Epidermal melanocyte (primary cell): ENCODE measurements at regions not wholly inside any gene's neighbourhood (a gene's known extent, or its start where the extent isn't known, plus 50 kb on each side); places are given as distances from the start of the nearest gene placed in this dataset.

Experiments used
- DNase-seq: peaks from one replicate; pipeline ENCODE4 v3.0.0; 2011; ENCODE audit warnings: low spot score; ENCODE audit not compliant: insufficient read length

GRCh38 chr14:38107216-38107631, 100.5 kb upstream of the SSTR1 start:
- no peak for DNase-seq

- DNase-seq: no peak
Measured at GRCh38 chr14:38108681-38109080, 99.0 kb upstream of the SSTR1 start.

DNA sequence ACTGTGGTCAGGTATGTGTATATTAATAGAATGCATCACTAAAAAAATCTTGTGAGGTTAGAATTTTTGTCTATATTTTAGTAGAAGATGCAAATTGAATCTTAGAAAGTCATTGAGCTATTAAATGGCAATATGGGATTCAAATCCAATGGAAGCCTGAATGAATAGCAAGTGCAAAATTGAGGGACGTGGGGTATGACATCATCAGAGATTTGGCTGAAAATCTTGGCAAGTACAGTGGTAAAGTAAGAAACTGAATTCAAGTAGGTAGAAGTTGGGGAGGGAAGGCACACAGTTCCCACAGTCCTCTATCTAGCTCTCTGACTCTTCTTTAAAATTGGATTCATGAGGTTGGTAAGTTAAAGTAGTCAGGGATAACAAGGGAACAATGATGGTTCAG, 97.4 kb upstream of the SSTR1 start:
- no peak for DNase-seq

DNA sequence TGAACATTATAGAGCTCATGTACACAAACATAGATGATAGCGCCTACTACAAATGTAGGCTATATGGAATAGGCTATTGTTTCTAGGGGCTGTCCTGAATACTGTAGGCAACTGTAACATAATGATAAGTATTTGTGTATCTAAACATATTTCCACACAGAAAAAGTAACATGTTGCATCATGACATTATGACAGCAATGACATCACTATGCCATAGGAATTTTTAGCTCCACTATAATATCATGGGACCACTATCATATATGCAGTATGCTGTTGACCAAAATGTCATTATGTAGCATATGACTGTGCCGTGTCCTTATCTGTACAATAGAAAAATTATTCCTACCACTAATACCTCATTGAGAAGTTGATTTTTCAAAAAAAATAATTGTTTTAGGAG, 96.7 kb upstream of the SSTR1 start:
- no peak for DNase-seq

GRCh38 chr14:38113546-38113945, 94.2 kb upstream of the SSTR1 start:
- DNase-seq: no peak

DNA sequence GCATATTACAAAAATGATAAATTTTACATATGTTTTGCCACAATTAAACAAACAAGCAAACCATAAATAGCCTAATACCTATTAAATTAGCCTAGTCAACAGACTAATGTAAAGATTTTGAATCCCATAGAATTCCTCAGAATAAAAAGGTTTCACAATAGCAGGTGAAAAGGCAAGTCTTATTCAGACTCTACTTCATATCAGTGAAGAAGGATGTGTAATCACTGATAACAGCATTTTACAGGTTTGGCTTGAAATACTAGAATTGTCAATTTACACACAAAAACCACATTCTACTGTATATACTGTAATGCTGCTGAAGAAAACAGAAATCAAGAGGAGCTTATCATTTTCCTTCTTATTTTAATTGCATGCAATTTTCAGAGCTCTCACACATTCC, 90.8 kb upstream of the SSTR1 start:
- DNase-seq: no peak

DNA sequence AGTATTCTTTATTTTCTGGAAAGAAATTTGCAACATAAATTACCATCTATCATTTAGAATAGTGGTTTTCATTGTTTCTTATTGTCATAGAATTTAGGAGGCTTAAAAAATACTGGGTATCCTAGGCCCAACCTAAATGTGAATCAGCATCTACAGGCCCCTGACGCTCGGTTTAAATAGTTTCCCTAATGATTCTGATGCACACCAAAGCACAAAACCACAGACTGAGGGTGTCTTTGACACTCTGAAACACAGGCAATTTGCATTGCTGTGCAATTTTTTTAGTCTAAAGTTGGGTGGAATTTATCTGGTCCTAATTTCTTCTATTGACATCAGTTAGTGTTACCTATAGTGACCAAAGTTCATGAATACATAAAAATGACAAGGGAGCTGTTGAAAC, 87.6 kb upstream of the SSTR1 start:
- DNase-seq: no peak

DNA sequence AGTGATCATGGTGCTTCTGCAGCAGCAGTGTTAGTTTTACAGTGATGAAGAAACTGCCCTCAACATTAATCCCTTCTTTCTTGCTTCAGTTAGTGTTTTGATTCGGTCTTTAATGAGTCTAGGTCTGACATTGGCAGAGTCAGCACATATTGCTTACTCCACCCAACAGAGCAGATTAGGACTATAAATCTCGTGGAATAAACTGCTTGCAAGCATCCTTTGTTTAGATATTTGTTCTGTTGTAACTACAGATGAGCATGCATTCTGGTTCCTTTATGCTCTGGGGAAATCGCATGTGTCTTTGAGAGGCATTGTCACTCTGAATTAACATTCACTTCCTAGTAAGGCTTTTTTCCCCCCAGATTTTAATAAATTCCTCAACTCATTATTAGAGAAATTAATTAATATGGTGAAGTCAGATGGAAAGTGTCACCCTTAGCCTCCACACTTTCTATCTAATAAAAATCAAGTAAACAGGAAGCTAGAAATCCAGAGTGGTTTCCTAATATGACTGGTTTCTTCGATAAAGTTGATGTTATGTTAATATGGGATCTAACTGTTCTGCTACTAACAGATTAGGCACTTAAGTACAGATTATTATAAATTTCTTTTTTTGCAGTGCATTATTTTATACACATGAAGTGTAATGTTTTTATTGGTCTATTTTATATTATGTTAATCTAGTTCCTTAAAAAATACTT, 86.2 kb upstream of the SSTR1 start:
- no peak for DNase-seq

GRCh38 chr14:38122241-38122640, 85.5 kb upstream of the SSTR1 start:
- no peak for DNase-seq

DNA sequence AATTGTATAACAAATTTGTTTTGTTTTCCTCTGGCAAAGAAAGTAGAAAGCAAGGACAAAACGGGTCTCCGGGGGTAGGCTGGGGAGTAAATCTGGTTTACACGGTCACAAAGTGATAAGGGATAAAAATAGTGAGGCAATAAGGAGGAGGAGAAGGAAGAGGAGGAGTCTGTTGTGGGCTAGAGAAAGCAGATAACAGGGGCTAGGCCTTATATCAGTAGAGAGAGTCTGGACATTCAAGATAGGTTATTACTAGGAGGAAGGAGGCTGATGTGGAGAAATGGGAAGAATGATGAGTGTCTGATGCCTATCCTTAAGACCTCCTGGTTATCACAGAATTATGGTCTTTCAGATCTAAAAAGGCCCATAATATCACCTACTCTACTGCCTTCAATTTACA, 83.2 kb upstream of the SSTR1 start:
- DNase-seq: no peak

- DNase-seq: no peak
Measured at GRCh38 chr14:38125481-38126037, 82.1 kb upstream of the SSTR1 start.

- DNase-seq: no peak
Measured at GRCh38 chr14:38127356-38127755, 80.3 kb upstream of the SSTR1 start.

DNA sequence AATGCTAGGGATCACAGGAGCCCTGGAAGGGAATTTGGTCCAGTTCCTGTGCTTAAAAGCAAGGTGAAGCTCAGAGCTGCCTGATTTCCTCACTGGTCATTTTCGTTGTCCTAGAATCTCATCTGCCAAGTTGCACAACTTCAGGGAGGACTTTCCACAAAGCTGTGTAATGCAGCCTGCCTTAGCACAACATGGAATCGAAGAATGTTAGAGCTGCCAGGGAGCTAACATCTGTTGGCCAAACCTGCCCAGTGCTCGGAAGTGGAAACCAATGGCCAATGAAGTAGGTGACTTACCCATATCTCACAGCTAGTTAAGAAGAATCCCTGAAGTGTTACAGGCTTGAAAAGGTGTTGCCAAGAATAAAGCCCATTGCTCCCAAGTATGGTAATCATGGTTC, 79.9 kb upstream of the SSTR1 start:
- DNase-seq: no peak

- DNase-seq: no peak
Measured at GRCh38 chr14:38128640-38129039, 79.1 kb upstream of the SSTR1 start.

GRCh38 chr14:38129192-38129591, 78.5 kb upstream of the SSTR1 start:
- DNase-seq: no peak

DNA sequence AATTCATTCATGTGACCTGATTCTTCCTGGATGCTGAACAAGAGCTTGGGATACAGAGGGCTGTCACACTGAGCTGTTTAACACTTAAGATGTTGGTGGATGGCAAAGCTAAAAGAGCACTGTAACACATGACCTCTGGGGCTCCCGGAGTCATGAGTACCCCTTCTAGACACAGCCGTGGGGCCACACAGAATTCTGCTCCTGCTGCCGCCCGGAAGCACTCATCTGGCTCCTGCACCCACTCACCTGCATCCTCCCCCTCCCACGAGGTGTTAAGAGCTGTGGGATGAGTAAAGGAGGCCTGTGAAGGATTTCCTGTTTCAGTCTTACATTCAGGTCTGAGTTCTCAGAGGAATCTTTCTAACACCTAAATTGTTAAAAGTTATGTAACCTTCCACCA, 78.0 kb upstream of the SSTR1 start:
- DNase-seq: no peak

- no peak for DNase-seq
Measured at GRCh38 chr14:38134416-38135030, 73.2 kb upstream of the SSTR1 start.

GRCh38 chr14:38135106-38135867, 72.4 kb upstream of the SSTR1 start:
- no peak for DNase-seq

DNA sequence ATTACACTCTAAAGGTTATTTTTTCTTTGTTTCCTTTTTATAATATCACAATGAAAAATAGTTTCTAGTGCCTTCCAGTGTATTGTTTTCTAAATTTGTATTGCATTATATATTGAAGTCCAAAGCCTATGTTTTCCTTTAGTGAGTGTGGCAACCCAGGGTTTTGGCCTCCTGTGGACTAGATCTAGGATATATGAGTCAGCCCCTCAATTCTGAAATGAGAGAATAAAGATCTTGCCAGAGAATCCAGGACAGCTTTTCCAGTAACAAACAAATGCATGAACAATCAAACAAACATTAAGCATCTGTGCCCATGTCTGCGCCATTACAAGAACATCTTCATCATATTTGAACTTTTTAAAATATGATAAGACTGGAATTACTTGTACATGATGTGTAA, 70.7 kb upstream of the SSTR1 start:
- no peak for DNase-seq

GRCh38 chr14:38138473-38139138, 69.1 kb upstream of the SSTR1 start:
- DNase-seq: no peak

DNA sequence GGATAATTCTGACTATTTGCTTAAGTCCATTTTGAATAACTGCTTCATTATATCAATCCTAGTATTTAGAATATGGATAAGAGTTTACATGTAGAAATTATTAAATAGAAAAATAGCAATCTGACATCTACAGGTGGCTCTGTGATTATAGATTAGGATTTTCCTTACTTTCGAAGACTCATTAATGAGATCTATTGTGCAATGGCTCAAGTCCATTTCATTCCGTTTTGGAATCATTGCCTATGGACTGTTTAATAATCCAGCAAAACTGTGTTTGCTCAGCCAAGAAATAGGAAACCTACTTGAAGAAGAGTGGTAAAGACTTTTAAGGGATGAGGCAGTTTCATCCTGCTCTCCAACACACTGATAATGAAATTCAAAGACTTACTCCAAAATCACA, 67.8 kb upstream of the SSTR1 start:
- DNase-seq: no peak

DNA sequence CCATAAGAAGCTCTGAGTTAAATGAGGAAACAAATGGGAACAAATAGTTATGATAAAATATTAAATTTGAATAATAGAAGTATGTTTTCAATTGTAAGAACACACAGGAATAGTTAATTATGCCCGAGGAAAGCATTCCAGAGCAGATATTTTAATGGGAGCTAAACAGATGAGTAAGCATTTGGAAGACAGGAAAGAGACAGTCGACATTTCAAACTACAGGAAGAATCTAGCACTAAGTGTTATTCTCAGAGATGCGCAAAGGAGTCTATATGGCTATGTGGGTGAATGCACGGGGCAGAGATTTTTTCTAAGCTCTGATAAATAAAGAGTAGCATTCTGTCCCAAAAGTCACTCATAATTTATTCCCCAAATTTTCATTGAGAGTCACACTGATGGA, 64.5 kb upstream of the SSTR1 start:
- DNase-seq: no peak
